ENCODE measurements at regions not wholly inside any gene's neighbourhood (a gene's known extent, or its start where the extent isn't known, plus 50 kb on each side); places are given as distances from the start of the nearest gene placed in this dataset.

DNA sequence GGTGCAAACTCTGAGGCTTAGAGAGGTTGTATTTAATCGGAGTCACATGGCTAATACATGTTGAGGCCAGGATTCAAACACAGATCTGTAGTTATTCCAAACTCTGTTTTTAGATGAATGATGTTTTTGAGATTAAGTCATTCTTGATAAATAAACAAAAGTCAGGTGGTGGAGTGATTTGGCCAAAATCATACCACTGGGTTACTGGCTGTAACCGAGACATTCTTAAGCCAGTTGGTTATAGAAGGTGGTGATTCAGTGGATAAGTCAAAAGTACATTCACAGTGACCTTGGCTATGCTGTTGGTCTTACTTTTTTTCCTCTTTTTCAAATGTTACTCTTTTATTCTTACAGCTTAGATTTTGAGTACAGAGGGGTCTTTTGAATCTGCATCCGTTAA lies 361.4 kb downstream of the KIF20B start:
- TF ChIP-seq ESRRA (CRISPR knock-in tag; IDR thresholded peaks at IDR 0.05; ENCODE audit: low read depth) (no peak), CC2D1A (CRISPR knock-in tag; IDR thresholded peaks at IDR 0.05) (no peak), RNF2 (conservative IDR thresholded peaks at IDR 0.05; ENCODE audit: low read depth) (no peak), ZFP1 (CRISPR knock-in tag; IDR thresholded peaks at IDR 0.05) (no peak), ZNF329 (CRISPR knock-in tag; IDR thresholded peaks at IDR 0.05; ENCODE audit: low read depth) (no peak), ZNF292 (CRISPR knock-in tag; IDR thresholded peaks at IDR 0.05; ENCODE audit: borderline replicate concordance, low read depth) (no peak), GABPB1 (CRISPR knock-in tag; IDR thresholded peaks at IDR 0.05) (no peak), POLR2A (IDR thresholded peaks at IDR 0.05; ENCODE audit: insufficient read depth in 1 of 2, low read depth in 2 of 2, low read length in 2 of 2) (no peak)
- TF ChIP-seq, protein P1, sequence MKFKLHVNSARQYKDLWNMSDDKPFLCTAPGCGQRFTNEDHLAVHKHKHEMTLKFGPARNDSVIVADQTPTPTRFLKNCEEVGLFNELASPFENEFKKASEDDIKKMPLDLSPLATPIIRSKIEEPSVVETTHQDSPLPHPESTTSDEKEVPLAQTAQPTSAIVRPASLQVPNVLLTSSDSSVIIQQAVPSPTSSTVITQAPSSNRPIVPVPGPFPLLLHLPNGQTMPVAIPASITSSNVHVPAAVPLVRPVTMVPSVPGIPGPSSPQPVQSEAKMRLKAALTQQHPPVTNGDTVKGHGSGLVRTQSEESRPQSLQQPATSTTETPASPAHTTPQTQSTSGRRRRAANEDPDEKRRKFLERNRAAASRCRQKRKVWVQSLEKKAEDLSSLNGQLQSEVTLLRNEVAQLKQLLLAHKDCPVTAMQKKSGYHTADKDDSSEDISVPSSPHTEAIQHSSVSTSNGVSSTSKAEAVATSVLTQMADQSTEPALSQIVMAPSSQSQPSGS (CRISPR knock-in tag; IDR thresholded peaks at IDR 0.05) = no peak
- TF ChIP-seq, protein P2, sequence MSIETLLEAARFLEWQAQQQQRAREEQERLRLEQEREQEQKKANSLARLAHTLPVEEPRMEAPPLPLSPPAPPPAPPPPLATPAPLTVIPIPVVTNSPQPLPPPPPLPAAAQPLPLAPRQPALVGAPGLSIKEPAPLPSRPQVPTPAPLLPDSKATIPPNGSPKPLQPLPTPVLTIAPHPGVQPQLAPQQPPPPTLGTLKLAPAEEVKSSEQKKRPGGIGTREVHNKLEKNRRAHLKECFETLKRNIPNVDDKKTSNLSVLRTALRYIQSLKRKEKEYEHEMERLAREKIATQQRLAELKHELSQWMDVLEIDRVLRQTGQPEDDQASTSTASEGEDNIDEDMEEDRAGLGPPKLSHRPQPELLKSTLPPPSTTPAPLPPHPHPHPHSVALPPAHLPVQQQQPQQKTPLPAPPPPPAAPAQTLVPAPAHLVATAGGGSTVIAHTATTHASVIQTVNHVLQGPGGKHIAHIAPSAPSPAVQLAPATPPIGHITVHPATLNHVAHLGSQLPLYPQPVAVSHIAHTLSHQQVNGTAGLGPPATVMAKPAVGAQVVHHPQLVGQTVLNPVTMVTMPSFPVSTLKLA (IDR thresholded peaks at IDR 0.05) = no peak
- TF ChIP-seq, protein P3, sequence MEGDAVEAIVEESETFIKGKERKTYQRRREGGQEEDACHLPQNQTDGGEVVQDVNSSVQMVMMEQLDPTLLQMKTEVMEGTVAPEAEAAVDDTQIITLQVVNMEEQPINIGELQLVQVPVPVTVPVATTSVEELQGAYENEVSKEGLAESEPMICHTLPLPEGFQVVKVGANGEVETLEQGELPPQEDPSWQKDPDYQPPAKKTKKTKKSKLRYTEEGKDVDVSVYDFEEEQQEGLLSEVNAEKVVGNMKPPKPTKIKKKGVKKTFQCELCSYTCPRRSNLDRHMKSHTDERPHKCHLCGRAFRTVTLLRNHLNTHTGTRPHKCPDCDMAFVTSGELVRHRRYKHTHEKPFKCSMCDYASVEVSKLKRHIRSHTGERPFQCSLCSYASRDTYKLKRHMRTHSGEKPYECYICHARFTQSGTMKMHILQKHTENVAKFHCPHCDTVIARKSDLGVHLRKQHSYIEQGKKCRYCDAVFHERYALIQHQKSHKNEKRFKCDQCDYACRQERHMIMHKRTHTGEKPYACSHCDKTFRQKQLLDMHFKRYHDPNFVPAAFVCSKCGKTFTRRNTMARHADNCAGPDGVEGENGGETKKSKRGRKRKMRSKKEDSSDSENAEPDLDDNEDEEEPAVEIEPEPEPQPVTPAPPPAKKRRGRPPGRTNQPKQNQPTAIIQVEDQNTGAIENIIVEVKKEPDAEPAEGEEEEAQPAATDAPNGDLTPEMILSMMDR (CRISPR knock-in tag; IDR thresholded peaks at IDR 0.05) = no peak
- TF ChIP-seq, protein P4, sequence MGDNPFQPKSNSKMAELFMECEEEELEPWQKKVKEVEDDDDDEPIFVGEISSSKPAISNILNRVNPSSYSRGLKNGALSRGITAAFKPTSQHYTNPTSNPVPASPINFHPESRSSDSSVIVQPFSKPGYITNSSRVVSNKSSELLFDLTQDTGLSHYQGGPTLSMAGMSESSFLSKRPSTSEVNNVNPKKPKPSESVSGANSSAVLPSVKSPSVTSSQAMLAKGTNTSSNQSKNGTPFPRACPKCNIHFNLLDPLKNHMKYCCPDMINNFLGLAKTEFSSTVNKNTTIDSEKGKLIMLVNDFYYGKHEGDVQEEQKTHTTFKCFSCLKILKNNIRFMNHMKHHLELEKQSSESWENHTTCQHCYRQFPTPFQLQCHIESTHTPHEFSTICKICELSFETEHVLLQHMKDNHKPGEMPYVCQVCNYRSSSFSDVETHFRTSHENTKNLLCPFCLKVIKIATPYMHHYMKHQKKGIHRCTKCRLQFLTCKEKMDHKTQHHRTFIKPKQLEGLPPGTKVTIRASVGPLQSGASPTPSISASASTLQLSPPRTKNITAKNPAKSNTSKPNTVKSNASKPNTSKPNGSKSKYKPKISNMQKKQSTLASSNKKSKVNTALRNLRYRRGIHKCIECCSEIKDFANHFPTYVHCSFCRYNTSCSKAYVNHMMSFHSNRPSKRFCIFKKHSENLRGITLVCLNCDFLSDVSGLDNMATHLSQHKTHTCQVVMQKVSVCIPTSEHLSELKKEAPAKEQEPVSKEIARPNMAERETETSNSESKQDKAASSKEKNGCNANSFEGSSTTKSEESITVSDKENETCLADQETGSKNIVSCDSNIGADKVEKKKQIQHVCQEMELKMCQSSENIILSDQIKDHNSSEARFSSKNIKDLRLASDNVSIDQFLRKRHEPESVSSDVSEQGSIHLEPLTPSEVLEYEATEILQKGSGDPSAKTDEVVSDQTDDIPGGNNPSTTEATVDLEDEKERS (CRISPR knock-in tag; IDR thresholded peaks at IDR 0.05) = no peak

All from HepG2 (cell line).